GM21390 (cell line): ENCODE measurements at regions not wholly inside any gene's neighbourhood (a gene's known extent, or its start where the extent isn't known, plus 50 kb on each side); places are given as distances from the start of the nearest gene placed in this dataset.
"Not testable (repeated sequence)": the region's sequence is repeated elsewhere in the genome, so short reads cannot be mapped to it uniquely, and the experiment has no call there.

Source experiments
- ATAC-seq: cut with Tn5 transposase; IDR thresholded peaks from one replicate; pipeline ENCODE4 v1.9.1; 2021; ENCODE audit not compliant: unreplicated experiment

GRCh38 chr19:31525610-31526147 is 176.4 kb upstream of the TSHZ3 start:
- ATAC-seq: no peak

DNA sequence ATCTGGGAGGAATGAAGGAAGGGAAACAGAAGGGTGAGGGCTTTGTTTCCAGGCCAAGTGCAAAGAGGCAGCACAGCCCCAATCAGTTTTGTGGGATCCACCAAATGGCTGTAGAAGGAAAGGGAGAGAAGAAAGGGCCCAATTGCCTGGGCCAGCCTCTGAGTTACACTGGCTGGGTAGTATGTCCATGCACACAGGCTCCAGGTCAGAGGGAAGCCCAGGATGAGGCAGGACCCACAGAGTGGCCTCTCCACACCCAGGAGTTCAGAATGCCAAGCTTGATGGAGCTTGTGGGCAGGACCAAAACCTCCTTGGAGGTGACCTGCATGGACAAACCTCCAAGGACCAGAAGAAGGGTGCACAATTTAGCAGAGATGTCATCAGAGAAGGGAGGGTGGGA is 178.2 kb upstream of the TSHZ3 start:
- no peak for ATAC-seq

DNA sequence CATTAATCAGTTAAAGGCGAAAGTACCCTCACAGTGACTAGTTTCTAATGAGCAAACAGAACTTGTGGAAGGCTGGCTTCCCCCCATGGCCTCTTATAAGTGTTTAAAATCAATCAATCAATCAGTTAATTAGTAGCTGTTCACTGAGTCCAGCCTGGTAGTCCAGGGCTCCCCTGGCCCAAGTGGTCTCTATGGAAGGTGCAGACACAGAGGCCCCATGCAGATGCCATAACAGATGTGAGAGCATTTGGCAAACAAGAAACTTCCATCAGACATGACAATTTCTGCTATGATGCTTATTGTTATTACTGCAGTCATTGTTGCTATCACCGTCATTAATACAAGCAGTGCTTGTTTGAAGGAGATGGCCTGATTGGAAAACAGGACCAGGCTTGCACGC is 179.0 kb upstream of the TSHZ3 start:
- ATAC-seq: no peak

DNA sequence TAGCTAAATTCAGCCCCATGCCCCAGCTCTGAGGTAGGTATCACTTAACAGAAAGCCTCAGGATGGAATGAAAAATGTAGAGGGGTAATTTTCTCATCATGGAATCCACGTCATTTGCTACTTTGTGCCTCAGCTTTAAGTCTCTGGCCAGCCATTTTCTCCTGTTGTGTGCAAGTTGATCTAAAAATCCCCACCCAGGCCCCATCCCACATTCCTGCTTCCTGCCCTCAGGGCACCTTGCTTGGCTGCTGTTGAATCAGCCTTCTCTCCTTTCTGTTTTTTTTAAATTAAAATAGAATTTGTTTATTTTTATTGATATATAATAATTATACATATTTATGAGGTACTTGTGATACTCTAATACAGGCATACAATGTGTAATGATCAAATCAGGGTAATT is 179.9 kb upstream of the TSHZ3 start:
- ATAC-seq: no peak

DNA sequence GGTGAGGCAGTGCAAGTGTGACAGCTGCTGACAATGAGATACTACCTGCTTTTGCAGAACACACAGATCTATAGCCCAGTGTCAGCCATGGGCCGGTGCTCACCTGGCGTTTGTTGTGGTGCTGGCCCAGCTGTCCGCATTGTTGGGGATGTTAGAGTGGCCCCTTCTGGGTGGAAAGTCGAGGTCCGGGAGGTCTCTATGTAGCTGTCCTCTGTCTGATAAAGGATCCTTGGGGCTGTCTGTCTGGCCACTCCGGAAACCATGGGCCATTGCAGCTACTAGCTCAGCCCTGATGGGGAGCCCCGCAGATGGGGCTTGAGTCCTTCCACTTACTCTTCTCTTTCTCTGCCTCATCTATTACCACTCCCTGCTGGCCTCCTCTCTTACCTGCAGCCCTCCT is 181.5 kb upstream of the TSHZ3 start:
- no peak for ATAC-seq

DNA sequence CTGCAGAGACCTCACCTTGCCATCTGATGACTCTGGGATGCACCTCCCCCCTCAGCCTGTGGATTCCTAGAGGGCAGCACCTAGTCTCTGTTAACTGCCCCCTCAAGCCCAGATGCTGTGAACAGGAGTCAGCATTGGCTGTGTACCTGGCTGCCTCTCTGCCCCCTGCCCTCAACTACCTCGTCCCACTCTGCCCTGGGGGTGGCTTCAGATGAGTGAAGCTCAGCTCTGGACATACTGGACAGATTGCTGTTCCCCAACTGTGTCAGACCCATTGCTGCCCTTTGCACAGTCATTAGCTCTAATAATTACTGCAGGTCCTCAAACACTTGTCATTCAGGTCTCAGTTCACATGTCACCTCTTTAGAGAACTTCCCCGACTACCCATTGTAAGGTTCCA is 182.1 kb upstream of the TSHZ3 start:
- no peak for ATAC-seq

- no peak for ATAC-seq
Observed at GRCh38 chr19:31532034-31532433, 182.8 kb upstream of the TSHZ3 start.

DNA sequence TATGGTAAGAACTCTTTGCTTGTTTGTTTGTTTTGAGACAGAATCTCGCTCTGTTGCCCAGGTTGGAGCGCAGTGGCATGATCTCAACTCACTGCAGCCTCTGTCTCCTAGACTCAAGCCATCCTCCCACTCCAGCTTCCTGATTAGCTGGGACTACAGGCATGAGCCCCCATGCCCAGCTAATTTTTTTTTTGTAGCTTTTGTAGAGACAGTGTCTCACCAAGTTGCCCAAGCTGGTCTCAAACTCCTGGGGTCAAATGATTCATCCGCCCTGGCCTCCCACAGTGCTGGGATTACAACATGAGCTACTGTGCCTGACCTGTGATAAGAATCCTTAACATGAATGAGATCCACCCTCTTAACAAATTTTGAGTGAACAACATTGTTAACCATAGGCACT is 183.9 kb upstream of the TSHZ3 start:
- no peak for ATAC-seq

DNA sequence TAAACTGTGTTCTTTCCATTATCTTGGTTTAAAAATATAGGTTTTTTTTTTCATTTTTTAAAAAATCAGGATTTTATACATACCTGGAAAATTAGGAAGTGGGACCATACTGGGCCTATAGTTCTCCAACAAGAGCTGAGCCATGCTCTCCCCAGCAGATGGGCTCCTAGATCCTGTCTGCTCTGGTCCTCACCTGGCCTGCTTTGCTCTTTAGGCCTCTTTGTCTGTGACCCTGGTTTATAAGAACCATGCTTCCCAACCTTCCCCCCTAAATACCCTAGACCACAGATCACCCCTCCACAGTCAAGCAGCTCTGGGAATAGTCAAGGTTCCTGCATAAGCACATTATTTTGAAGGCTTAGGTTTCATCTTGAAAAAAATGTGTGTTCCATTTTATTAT is 185.0 kb upstream of the TSHZ3 start:
- no peak for ATAC-seq

- no peak for ATAC-seq
Observed at GRCh38 chr19:31534786-31535657, 185.8 kb upstream of the TSHZ3 start.

- no peak for ATAC-seq
Observed at GRCh38 chr19:31535691-31536460, 186.6 kb upstream of the TSHZ3 start.

- ATAC-seq: no peak
Observed at GRCh38 chr19:31537136-31537535, 187.9 kb upstream of the TSHZ3 start.

- ATAC-seq: not testable (repeated sequence)
Observed at GRCh38 chr19:31537902-31538301, 188.7 kb upstream of the TSHZ3 start.

DNA sequence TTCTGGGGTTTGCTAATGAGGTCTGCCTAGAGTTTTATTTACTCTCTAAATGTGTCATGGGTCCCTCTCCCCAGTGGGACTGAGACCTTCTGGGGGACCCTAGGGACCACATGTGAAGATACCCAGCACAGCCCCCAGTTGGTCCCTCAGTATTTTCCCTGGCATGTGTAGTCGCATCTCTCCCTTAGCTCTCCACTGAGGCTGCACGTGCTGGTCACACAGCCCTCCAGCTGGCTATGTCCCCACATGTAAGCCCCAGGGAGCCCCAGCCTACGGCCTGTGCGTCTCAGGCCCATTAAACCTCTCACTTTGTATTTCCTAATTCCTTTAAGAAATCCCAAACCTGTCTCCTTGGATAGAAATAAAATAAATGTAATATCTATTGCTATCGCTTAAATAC is 189.6 kb upstream of the TSHZ3 start:
- ATAC-seq: no peak

- ATAC-seq: no peak
Observed at GRCh38 chr19:31539386-31539785, 190.2 kb upstream of the TSHZ3 start.

GRCh38 chr19:31541396-31541795 is 192.2 kb upstream of the TSHZ3 start:
- ATAC-seq: no peak

GRCh38 chr19:31543456-31543855 is 194.2 kb upstream of the TSHZ3 start:
- ATAC-seq: no peak

GRCh38 chr19:31545777-31546176 is 196.5 kb upstream of the TSHZ3 start:
- no peak for ATAC-seq

DNA sequence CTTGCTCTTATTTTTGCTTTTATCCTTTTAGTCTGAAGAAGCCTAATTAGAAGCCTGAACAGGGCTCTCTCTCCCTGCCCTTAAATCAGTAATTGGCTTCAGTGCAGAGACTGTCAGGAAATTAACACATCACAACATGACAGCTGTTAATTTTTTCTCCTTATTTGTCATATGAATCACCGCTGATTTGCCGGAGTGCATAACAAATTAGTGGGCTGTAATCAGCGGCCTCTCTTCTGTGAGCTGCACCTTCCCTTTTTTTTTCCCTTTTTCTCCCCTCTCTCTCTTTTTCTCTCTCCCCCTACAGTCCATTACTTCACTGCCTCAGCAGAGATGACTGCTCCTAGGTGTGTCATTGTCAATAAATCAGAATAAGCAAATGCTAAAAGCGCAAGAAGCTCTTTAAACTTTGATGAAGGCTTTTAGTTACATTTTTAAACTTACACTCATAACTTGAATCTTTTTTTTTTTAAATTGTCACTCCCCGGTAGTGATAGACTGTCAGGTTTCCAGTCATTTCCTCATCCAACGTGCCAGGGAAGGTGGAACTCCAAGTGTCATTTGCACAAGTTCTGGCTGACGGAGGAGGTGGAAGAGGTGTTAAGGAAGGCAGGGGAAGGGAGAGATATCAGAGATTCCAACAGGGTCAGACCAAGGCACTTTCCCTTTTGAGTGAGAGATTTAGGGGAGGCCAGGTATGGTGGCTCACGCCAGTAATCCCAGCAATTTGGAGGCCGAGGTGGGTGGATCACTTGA is 197.1 kb upstream of the TSHZ3 start:
- no peak for ATAC-seq

DNA sequence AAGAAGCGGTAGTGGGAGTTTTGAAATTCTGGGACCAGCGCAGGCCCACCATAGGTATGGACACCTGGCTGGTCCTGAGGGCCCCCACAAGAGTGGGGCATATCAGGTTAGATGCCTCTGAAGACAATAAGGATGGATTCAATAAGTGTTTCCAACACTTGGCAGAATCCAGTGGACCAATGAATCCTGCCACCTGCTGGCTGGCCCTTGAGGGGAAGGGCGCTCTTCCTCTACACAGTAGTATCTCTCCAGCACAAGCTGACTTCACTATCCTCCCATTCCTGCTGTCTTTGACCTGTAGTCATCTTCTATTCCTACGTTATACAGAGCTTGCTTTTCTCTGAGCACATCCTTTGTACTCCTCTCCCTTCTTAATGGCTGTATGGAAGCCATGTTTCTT is 199.7 kb upstream of the TSHZ3 start:
- no peak for ATAC-seq

DNA sequence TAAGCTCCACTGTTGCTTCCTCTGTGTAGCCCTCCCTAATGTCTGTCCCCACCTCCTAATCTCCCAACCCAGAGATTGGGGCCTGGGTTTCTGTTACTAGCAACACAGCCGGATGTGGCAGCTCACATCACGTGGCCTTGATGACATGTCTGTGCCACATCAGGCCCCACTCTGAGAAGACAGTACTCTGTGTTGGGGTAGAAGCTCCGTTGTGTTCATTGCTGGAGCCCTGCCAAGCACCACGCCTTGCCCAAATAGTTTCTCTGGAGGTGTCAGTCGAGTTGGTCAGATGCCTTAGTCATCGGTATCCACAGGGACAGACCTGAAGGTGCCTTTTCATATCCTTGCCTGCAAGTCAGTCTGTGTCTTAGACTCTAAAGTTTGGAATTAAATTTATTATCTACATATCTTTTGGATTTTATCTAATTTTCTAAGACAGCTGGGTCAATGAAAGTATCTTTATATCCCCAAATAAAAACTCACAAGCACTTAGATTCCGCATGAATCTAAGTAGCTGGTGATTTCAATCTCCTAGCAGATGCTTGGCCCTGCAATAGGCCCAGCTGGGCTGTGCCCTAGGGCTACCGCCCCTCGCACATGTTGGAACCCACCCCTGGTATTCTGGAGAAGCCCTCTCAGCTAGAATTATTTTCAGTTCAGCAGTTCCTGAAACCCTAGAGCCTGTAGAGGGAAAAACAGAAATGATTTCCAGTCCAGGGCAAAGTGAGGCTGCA is 204.0 kb upstream of the TSHZ3 start:
- ATAC-seq: no peak
